ENCODE measurements at regions not wholly inside any gene's neighbourhood (a gene's known extent, or its start where the extent isn't known, plus 50 kb on each side); places are given as distances from the start of the nearest gene placed in this dataset.
"Not testable (repeated sequence)": the region's sequence is repeated elsewhere in the genome, so short reads cannot be mapped to it uniquely, and the experiment has no call there.

- TF ChIP-seq GTF2F1 (IDR thresholded peaks at IDR 0.05; ENCODE audit: borderline replicate concordance, low read depth, low read length) (no peak), NRF1 (IDR thresholded peaks at IDR 0.05; ENCODE audit: low read depth, low read length) (no peak), SP1 (IDR thresholded peaks at IDR 0.05; ENCODE audit: low read depth, low read length) (no peak), EGR1 (IDR thresholded peaks at IDR 0.05; ENCODE audit: borderline replicate concordance, low read depth, low read length) (no peak), TAF1 (IDR thresholded peaks at IDR 0.05; ENCODE audit: low read depth, low read length) (no peak)
These were observed 215.7 kb upstream of the FOLH1 start (continued) for GRCh38 chr11:49424136-49424535.

- H2AK5ac ChIP-seq (ENCODE audit: low read depth, low read length); H3K23me2 ChIP-seq (ENCODE audit: low read depth, low read length); H3K4me3 ChIP-seq (ENCODE audit: extremely low read depth in 1 of 4, insufficient read depth in 2 of 4, low read depth in 3 of 4, low read length in 4 of 4); H2BK5ac ChIP-seq (ENCODE audit: low read depth, low read length); H3K79me2 ChIP-seq (ENCODE audit: control insufficient read depth in 1 of 2, insufficient read depth in 2 of 2, low read length in 2 of 2); FAIRE-seq; H3K9ac ChIP-seq (replicated peaks in 1 of 4; ENCODE audit: extremely low read depth in 1 of 4, low read depth in 3 of 4, low read length in 3 of 4); DNase-seq (ENCODE audit: low read depth in 1 of 2, low spot score in 2 of 2); H3K4me1 ChIP-seq (replicated peaks in 1 of 4; ENCODE audit: control insufficient read depth in 3 of 4, insufficient read depth in 4 of 4, low read length in 3 of 4); H2BK12ac ChIP-seq (ENCODE audit: low read depth, low read length); H2AFZ ChIP-seq (ENCODE audit: low read length); H4K20me1 ChIP-seq (replicated peaks in 1 of 2; ENCODE audit: control insufficient read depth in 1 of 2, insufficient read depth in 2 of 2, low read length in 2 of 2); H3K18ac ChIP-seq (ENCODE audit: extremely low read depth, low read length); H3K4me2 ChIP-seq (ENCODE audit: insufficient read depth in 1 of 2, low read depth in 2 of 2, low read length in 2 of 2); H3K23ac ChIP-seq (ENCODE audit: insufficient read length); H3K79me1 ChIP-seq (ENCODE audit: low read depth, low read length); H3K56ac ChIP-seq (replicated peaks; ENCODE audit: insufficient read length, low read depth, low read length); H2BK15ac ChIP-seq (ENCODE audit: low read length); H3K4ac ChIP-seq (replicated peaks; ENCODE audit: insufficient read length, low read depth, low read length); POLR2A ChIA-PET (ENCODE audit: partially characterized antibody); H4K91ac ChIP-seq (replicated peaks; ENCODE audit: insufficient read length, low read length); H2BK120ac ChIP-seq (replicated peaks; ENCODE audit: low read depth, low read length); H3K14ac ChIP-seq (ENCODE audit: insufficient read length); H4K5ac ChIP-seq (ENCODE audit: insufficient read length, low read depth, low read length); H3K36me3 ChIP-seq (ENCODE audit: control insufficient read depth in 2 of 4, insufficient read depth in 4 of 4, low read length in 3 of 4); H2BK20ac ChIP-seq (ENCODE audit: low read length); H4K8ac ChIP-seq (ENCODE audit: extremely low read depth, insufficient read depth, low read length); CTCF ChIA-PET (ENCODE audit: partially characterized antibody); H3K27me3 ChIP-seq (replicated peaks in 1 of 4; ENCODE audit: control insufficient read depth in 3 of 4, extremely low read depth in 1 of 4, insufficient read depth in 3 of 4, low read length in 3 of 4); H3K27ac ChIP-seq (ENCODE audit: low read depth, low read length): not testable (repeated sequence)
- WGBS, 2 experiments (ENCODE audit: extremely low coverage in 1 of 2, insufficient coverage in 1 of 2, insufficient read length in 1 of 2, insufficient replicate concordance in 2 of 2, low coverage in 1 of 2, low lambda C conversion rate in 2 of 2, missing lambda C conversion rate in 1 of 2): 78% methylated on average over 3 of the region's 3 CpGs; no CpG with 5 or more reads in 1 of the 2 experiments
- H3K9me3 ChIP-seq (ENCODE audit: insufficient read depth in 2 of 2, low read depth in 1 of 2, low read length in 1 of 2): peaks cover 11 to 44% of the 10 kb centered on the region in 2 experiments
These were observed 210.5 kb upstream of the FOLH1 start for GRCh38 chr11:49418877-49419276.

Measured in H1 (cell line).